ENCODE measurements at regions not wholly inside any gene's neighbourhood (a gene's known extent, or its start where the extent isn't known, plus 50 kb on each side); places are given as distances from the start of the nearest gene placed in this dataset.

- TF ChIP-seq CTCF (conservative IDR thresholded peaks at IDR 0.05; ENCODE audit: low read depth in 2 of 2) (no peak), EZH2phosphoT487 (IDR thresholded peaks at IDR 0.05; ENCODE audit: unreplicated experiment) (no peak), REST (IDR thresholded peaks at IDR 0.05; ENCODE audit: unreplicated experiment) (no peak), EZH2 (IDR thresholded peaks at IDR 0.05; ENCODE audit: low read depth, unreplicated experiment) (no peak), ETS1 (IDR thresholded peaks at IDR 0.05) (no peak), CREB1 (CRISPR knock-in tag; IDR thresholded peaks at IDR 0.05; ENCODE audit: low read depth) (no peak), POLR2AphosphoS5 (IDR thresholded peaks at IDR 0.05; ENCODE audit: low read depth) (no peak), JUNB (IDR thresholded peaks at IDR 0.05; ENCODE audit: unreplicated experiment) (no peak), ZNF331 (CRISPR knock-in tag; IDR thresholded peaks at IDR 0.05; ENCODE audit: low read depth) (no peak), NANOG (IDR thresholded peaks at IDR 0.05; ENCODE audit: borderline replicate concordance) (no peak), ZNF462 (CRISPR knock-in tag; IDR thresholded peaks at IDR 0.05) (no peak), STAT1 (IDR thresholded peaks at IDR 0.05; ENCODE audit: unreplicated experiment) (no peak), ZNF114 (CRISPR knock-in tag; IDR thresholded peaks at IDR 0.05) (no peak)
Observed at GRCh38 chr6:128822271-128822670, 60.7 kb upstream of the LAMA2 start.

All from GM23338 (cell line).